Erythroblast (primary cell): ENCODE measurements at regions not wholly inside any gene's neighbourhood (a gene's known extent, or its start where the extent isn't known, plus 50 kb on each side); places are given as distances from the start of the nearest gene placed in this dataset.
"Not testable (repeated sequence)": the region's sequence is repeated elsewhere in the genome, so short reads cannot be mapped to it uniquely, and the experiment has no call there.

Source experiments
- DNase-seq, 2 experiments: peaks; one replicate each; lab custom pipeline; 2025; lab: John Stamatoyannopoulos, UW
- GATA1 ChIP-seq: IDR thresholded peaks from 2 replicates; pipeline ENCODE4 v1.6.1; 2011; ENCODE audit warnings: low read depth, mild to moderate bottlenecking, control low read depth, low read length, moderate library complexity
- POLR2A ChIP-seq: IDR thresholded peaks from 2 replicates; pipeline ENCODE4 v1.6.1; 2011; ENCODE audit warnings: mild to moderate bottlenecking, low read length

GRCh38 chr2:212737392-212738172 is 199.0 kb upstream of the ERBB4 start:
- no peak for DNase-seq
- TF ChIP-seq POLR2A: no peak

- no peak for TF ChIP-seq GATA1
- no peak for TF ChIP-seq POLR2A
- no peak for DNase-seq
Measured at GRCh38 chr2:212736385-212736726, 197.8 kb upstream of the ERBB4 start.

- DNase-seq: no peak
- TF ChIP-seq POLR2A (no peak), GATA1 (no peak)
Measured at GRCh38 chr2:212733273-212733672, 194.7 kb upstream of the ERBB4 start.

GRCh38 chr2:212732860-212733259 is 194.3 kb upstream of the ERBB4 start:
- no peak for DNase-seq
- TF ChIP-seq POLR2A (no peak), GATA1 (no peak)

DNA sequence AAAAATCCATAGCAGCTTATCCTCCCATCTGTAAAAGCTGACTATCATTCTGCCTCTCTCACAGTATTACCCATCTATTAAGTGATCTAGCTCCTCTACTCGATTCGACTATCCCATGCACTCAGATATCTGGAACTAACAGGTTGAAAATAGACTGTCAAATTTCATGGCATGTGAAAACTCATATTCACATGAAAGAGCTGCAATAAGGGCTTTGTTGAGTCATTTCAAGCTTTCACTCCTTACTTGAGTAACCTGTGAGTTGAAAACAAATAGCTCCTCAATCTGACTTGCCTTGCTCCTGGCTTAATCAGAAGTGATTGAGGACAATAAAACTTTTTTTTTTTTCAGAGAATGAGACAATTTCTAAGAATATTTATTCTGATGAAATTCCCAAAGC is 192.4 kb upstream of the ERBB4 start:
- DNase-seq: no peak
- no peak for TF ChIP-seq POLR2A
- no peak for TF ChIP-seq GATA1

DNA sequence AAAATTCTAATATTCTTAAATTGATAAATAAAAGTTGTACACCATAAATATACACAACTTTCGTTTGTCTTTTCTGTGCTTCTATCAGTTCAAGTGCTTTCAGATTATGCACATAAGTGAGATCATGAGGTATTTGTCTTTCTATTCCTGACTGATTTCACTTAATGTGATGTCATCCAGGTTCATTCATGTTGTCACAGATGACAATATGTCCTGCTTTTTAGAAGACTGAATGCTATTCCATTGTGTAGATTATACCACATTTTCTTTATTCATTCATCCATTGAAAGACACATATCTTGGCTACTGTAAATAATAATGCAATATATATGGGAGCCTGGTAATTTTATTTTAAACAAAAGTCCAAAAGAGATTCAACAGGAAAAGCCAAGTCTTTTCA is 190.1 kb upstream of the ERBB4 start:
- TF ChIP-seq GATA1 (no peak), POLR2A (no peak)
- DNase-seq: no peak

DNA sequence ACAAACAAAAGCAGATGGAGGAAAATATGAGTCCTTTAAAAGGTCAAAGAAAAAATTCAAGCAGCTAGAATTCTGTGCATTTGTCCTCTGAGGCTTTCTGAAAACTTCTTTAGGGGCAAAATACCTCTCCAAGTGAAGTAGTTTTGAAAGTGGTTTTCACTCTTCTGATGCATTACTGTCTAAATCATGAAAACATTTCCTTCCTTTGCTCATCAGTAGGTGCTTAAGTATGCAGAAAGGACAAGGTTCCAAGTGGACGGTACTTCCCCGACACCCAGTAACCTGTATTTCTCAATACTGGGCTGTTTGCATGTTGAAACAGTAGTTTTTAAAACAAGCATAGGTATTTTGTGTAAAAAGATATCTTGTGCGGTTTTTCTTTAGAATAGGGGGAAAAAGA is 189.1 kb upstream of the ERBB4 start:
- DNase-seq: no peak
- no peak for TF ChIP-seq POLR2A
- no peak for TF ChIP-seq GATA1

DNA sequence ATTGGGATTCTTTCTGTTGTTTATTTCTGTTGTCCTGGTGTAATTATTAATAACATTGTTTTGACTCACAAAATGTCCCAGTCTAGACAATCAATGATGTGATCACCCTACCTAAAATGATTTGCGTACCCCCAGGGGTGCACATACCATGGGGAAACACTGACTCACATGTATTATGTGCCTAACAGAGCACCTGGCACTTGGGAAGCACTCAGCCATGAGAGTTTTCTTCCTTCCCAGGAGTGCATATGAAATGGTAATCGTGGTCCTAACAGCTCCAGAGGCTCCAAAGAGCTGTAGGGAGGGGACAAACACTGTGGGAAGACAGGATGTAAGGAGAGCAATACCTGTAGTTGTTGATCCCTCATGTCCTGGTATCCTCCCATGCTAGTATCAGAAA is 187.8 kb upstream of the ERBB4 start:
- no peak for DNase-seq
- TF ChIP-seq POLR2A (no peak), GATA1 (no peak)

GRCh38 chr2:212725180-212725579 is 186.6 kb upstream of the ERBB4 start:
- TF ChIP-seq POLR2A (no peak), GATA1 (no peak)
- DNase-seq: no peak

- no peak for DNase-seq
Measured at GRCh38 chr2:212723226-212723625, 184.6 kb upstream of the ERBB4 start.

DNA sequence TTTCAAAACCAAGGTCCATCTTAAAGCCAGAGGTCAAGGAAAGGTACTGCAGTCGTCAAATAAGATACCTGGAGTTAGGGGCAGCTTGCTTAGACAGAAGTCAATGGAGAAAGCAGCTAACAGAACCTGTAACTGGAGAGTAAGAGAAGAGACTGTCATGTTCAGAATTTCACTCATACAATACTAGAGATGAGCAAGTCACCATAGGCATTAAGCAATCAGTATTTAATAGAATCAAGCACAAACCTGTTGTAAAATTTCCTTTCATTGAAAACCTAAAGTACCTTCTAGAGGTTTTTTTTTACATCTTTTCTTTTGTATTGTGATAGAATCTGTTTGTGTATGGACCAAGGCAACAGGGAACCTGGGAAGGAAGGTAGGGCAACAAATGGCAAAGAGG is 183.4 kb upstream of the ERBB4 start:
- no peak for TF ChIP-seq POLR2A
- TF ChIP-seq GATA1: no peak
- DNase-seq: no peak

More at GRCh38 chr2:212723226-212723625, 184.6 kb upstream of the ERBB4 start:
- no peak for TF ChIP-seq GATA1
- TF ChIP-seq POLR2A: no peak

GRCh38 chr2:212721026-212721451 is 182.4 kb upstream of the ERBB4 start:
- no peak for DNase-seq
- TF ChIP-seq POLR2A (no peak), GATA1 (no peak)

DNA sequence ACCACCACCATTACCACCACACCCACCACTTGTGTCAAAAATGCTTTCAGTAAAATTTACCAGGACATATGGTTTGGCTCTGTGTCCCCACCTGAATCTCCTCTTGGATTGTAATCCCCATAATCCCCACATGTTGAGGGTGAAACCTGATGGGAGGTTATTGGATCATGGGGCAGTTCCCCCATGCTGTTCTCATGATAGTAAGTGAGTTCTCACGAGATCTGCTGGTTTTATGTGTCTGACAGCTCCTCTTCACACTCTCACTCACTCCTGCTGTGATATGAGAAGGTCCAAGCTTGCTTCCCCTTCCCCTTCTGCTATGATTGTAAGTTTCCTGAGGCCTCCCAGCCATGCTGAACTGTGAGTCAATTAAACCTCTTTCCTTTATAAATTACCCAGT is 176.8 kb upstream of the ERBB4 start:
- not testable (repeated sequence) for DNase-seq

GRCh38 chr2:212713681-212714080 is 175.1 kb upstream of the ERBB4 start:
- TF ChIP-seq POLR2A: no peak
- no peak for TF ChIP-seq GATA1
- no peak for DNase-seq

DNA sequence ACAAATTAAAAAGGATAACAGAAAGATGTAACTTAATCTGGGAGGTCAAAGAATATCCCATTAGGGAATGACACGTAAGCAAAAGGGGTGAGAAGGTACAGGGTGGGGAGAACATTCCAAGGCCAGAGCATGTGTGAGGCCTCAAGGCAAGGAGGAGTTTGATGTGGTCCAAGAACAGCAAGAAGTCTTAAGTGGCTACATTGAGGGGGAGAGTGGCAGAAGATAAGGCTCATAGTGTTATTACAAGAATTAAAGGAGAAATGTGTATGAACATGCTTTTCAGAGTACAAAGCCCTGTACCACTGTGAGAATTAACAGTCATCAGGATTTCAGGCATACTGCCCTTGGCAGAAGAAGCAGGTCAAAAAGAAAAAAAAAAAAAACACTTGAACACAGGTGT is 174.4 kb upstream of the ERBB4 start:
- TF ChIP-seq POLR2A (no peak), GATA1 (no peak)
- DNase-seq: no peak

GRCh38 chr2:212712466-212712865 is 173.9 kb upstream of the ERBB4 start:
- no peak for DNase-seq
- TF ChIP-seq GATA1 (no peak), POLR2A (no peak)
